Retinal pigment epithelial cell (primary cell): ENCODE measurements at regions not wholly inside any gene's neighbourhood (a gene's known extent, or its start where the extent isn't known, plus 50 kb on each side); places are given as distances from the start of the nearest gene placed in this dataset.

Source experiments
- DNase-seq: peaks from one replicate; pipeline ENCODE4 v3.0.0-alpha.2; 2010; ENCODE audit warnings: low read depth
- H3K4me3 ChIP-seq: 2 replicates; pipeline ENCODE4 v1.5.1; 2011; ENCODE audit warnings: mild to moderate bottlenecking, low read length, control low read depth, moderate library complexity
- CTCF ChIP-seq: conservative IDR thresholded peaks from 2 replicates; pipeline ENCODE4 v1.5.1; 2011; ENCODE audit warnings: low read depth, low read length, control low read depth, inconsistent platforms

- H3K4me3 ChIP-seq = no peak overlapping the region
- TF ChIP-seq CTCF = no peak
- DNase-seq = no peak
These were observed 269.2 kb downstream of the ZWINT start for GRCh38 chr10:56091872-56092271.

- no peak overlapping the region for H3K4me3 ChIP-seq
- no peak for DNase-seq
- no peak for TF ChIP-seq CTCF
These were observed 270.0 kb downstream of the ZWINT start for GRCh38 chr10:56090914-56091540.

- TF ChIP-seq CTCF = no peak
- no peak overlapping the region for H3K4me3 ChIP-seq
- no peak for DNase-seq
These were observed 275.5 kb downstream of the ZWINT start for GRCh38 chr10:56085406-56086122.

- no peak for TF ChIP-seq CTCF
- DNase-seq = no peak
- no peak overlapping the region for H3K4me3 ChIP-seq
These were observed 278.9 kb downstream of the ZWINT start for GRCh38 chr10:56082169-56082568.

GRCh38 chr10:56068473-56069263 lies 292.4 kb downstream of the ZWINT start:
- no peak for TF ChIP-seq CTCF
- DNase-seq = no peak
- H3K4me3 ChIP-seq = no peak overlapping the region

- no peak for TF ChIP-seq CTCF
- DNase-seq = no peak
- H3K4me3 ChIP-seq = no peak overlapping the region
These were observed 293.0 kb downstream of the ZWINT start for GRCh38 chr10:56068040-56068439.
